NCI-H1436 treated with DMSO at 0.1 percent for 48 hours (cell line): ENCODE measurements at regions not wholly inside any gene's neighbourhood (a gene's known extent, or its start where the extent isn't known, plus 50 kb on each side); places are given as distances from the start of the nearest gene placed in this dataset.

Experiments
- DNase-seq: peaks from one replicate; lab custom pipeline; 2025; lab: John Stamatoyannopoulos, UW

- no peak for DNase-seq
Measured at GRCh38 chr10:33735464-33735923, 401.0 kb upstream of the NRP1 start.

- no peak for DNase-seq
Measured at GRCh38 chr10:33734393-33735155, 400.1 kb upstream of the NRP1 start.

GRCh38 chr10:33733058-33733457 is 398.6 kb upstream of the NRP1 start:
- no peak for DNase-seq

- DNase-seq, result no peak
Measured at GRCh38 chr10:33732161-33732680, 397.8 kb upstream of the NRP1 start.

GRCh38 chr10:33731322-33731721 is 396.9 kb upstream of the NRP1 start:
- no peak for DNase-seq

- DNase-seq, result no peak
Measured at GRCh38 chr10:33725430-33725829, 391.0 kb upstream of the NRP1 start.

- no peak for DNase-seq
Measured at GRCh38 chr10:33723181-33723580, 388.7 kb upstream of the NRP1 start.

GRCh38 chr10:33722067-33722466 is 387.6 kb upstream of the NRP1 start:
- no peak for DNase-seq

- DNase-seq, result no peak
Measured at GRCh38 chr10:33721509-33721908, 387.0 kb upstream of the NRP1 start.

- DNase-seq, result no peak
Measured at GRCh38 chr10:33720161-33720560, 385.7 kb upstream of the NRP1 start.

- no peak for DNase-seq
Measured at GRCh38 chr10:33719005-33719703, 384.7 kb upstream of the NRP1 start.

GRCh38 chr10:33716501-33717267 is 382.2 kb upstream of the NRP1 start:
- DNase-seq, result no peak

GRCh38 chr10:33715303-33715975 is 381.0 kb upstream of the NRP1 start:
- DNase-seq, result no peak

GRCh38 chr10:33712825-33713224 is 378.4 kb upstream of the NRP1 start:
- DNase-seq, result no peak

- DNase-seq, result no peak
Measured at GRCh38 chr10:33710006-33710405, 375.5 kb upstream of the NRP1 start.

- DNase-seq, result no peak
Measured at GRCh38 chr10:33709008-33709753, 374.7 kb upstream of the NRP1 start.

GRCh38 chr10:33708561-33708960 is 374.1 kb upstream of the NRP1 start:
- no peak for DNase-seq

- DNase-seq, result no peak
Measured at GRCh38 chr10:33706746-33707145, 372.3 kb upstream of the NRP1 start.

- no peak for DNase-seq
Measured at GRCh38 chr10:33706191-33706590, 371.7 kb upstream of the NRP1 start.

- DNase-seq, result no peak
Measured at GRCh38 chr10:33704214-33704830, 369.9 kb upstream of the NRP1 start.
